PC-9 (cell line): ENCODE measurements at regions not wholly inside any gene's neighbourhood (a gene's known extent, or its start where the extent isn't known, plus 50 kb on each side); places are given as distances from the start of the nearest gene placed in this dataset.

Source experiments
- BruUV-seq: library from RNA; stranded (reverse); fragments of 400-500 nt; replicated peaks from 2 replicates; lab custom pipeline; 2021; lab: Mats Ljungman, UMichigan
- CTCF ChIA-PET: fragments of 300-600 bp; sonication (Branson Sonifier 250); formaldehyde crosslinking; loops from one replicate; lab custom pipeline; 2022; ENCODE audit warnings: antibody characterized with exemption; lab: Charles Lee
- POLR2A ChIA-PET: fragments of 300-600 bp; sonication (Branson Sonifier 250); formaldehyde crosslinking; loops from one replicate; lab custom pipeline; 2022; ENCODE audit warnings: antibody characterized with exemption; ENCODE audit not compliant: unreplicated experiment; lab: Charles Lee
- DNase-seq, 2 experiments: peaks; one replicate each; pipeline versions ENCODE4 v3.0.0 to v3.0.0-alpha.2; 2015 to 2022; ENCODE audit warnings: mixed read lengths in 1 of 2
- H2AFZ ChIP-seq: fragments of 200-600 bp; sonication (generic); 2 replicates; pipeline ENCODE4 v1.8.1; 2017; ENCODE audit warnings: antibody characterized with exemption
- H3F3A ChIP-seq: fragments of 200-600 bp; sonication (generic); 2 replicates; pipeline ENCODE4 v1.8.1; 2017; ENCODE audit warnings: antibody characterized with exemption, mild to moderate bottlenecking, low read depth; ENCODE audit not compliant: insufficient read depth
- H3K27ac ChIP-seq: fragments of 200-600 bp; sonication (generic); 2 replicates; pipeline ENCODE4 v1.6.1; 2016; ENCODE audit warnings: mixed run types
- H3K27me3 ChIP-seq: fragments of 200-600 bp; sonication (generic); 2 replicates; pipeline ENCODE4 v1.6.1; 2016; ENCODE audit warnings: low read depth, mixed run types; ENCODE audit not compliant: insufficient read depth
- H3K36me3 ChIP-seq: fragments of 200-600 bp; sonication (generic); 2 replicates; pipeline ENCODE4 v1.6.1; 2016; ENCODE audit warnings: low read depth, mixed run types
- H3K4me1 ChIP-seq: fragments of 200-600 bp; sonication (generic); replicated peaks from 2 replicates; pipeline ENCODE4 v1.6.1; 2016; ENCODE audit warnings: mixed run types; ENCODE audit not compliant: insufficient read depth
- H3K4me2 ChIP-seq: fragments of 200-600 bp; sonication (generic); 2 replicates; pipeline ENCODE4 v1.6.1; 2017; ENCODE audit warnings: mixed run types
- H3K4me3 ChIP-seq: fragments of 200-600 bp; sonication (generic); 2 replicates; pipeline ENCODE4 v1.6.1; 2016; ENCODE audit warnings: mixed run types
- H3K79me2 ChIP-seq: fragments of 200-600 bp; sonication (generic); 2 replicates; pipeline ENCODE4 v1.6.1; 2017; ENCODE audit warnings: low read depth, mixed run types
- H3K9me2 ChIP-seq: fragments of 200-600 bp; sonication (generic); 2 replicates; pipeline ENCODE4 v1.8.1; 2017; ENCODE audit warnings: mild to moderate bottlenecking; ENCODE audit not compliant: insufficient read depth
- H3K9me3 ChIP-seq: fragments of 200-600 bp; sonication (generic); 2 replicates; pipeline ENCODE4 v1.8.1; 2016; ENCODE audit warnings: low read depth; ENCODE audit not compliant: insufficient read depth
- H4K20me1 ChIP-seq: fragments of 200-600 bp; sonication (generic); 2 replicates; pipeline ENCODE4 v1.8.1; 2017; ENCODE audit not compliant: insufficient read depth
- EZH2 ChIP-seq: fragments of 200-600 bp; sonication (generic); IDR thresholded peaks from 2 replicates; pipeline ENCODE4 v1.8.0; 2017; ENCODE audit warnings: antibody characterized with exemption, low read depth
- intact Hi-C: fragments of 100-400 bp; cut with micrococcal nuclease; formaldehyde crosslinking; loops from one replicate; pipeline ENCODE4 v1.10.0; 2022; ENCODE audit not compliant: unreplicated experiment
- TF ChIP-seq, protein P1 (sequence below): fragments of 200-600 bp; sonication (generic); conservative IDR thresholded peaks from 2 replicates; pipeline ENCODE4 v1.6.1; 2017; ENCODE audit warnings: mixed run types, antibody characterized with exemption, mild to moderate bottlenecking, moderate library complexity

DNA sequence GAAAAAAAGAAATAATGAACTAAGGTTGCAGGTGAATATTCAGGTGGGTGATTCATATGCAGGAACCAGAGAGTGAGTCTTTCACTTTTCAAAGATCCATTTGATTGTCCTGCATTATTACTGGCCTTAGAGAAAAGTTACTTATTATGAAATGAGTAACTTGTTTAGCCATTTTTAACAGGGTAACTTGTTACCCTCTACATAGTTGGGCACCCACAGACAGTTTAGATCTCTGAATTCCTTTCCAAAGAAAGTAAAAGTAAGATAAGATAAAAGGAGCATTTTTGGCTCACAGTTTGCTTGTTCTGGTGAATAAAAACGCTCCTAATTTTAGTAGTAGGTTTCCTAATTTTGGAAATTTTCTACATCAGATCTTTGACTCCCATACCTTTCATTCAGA, 54.1 kb upstream of the DAB2 start:
- Histone ChIP-seq H3K9me2 (no peaks in the 10 kb centered on the region), H3K9me3 (no peaks in the 10 kb centered on the region), H3K4me2 (no peak overlapping the region), H3K4me1 (no peaks in the 10 kb centered on the region), H2AFZ (no peak overlapping the region), H3K27ac (no peak overlapping the region), H3K79me2 (no peaks in the 10 kb centered on the region), H3K36me3 (no peaks in the 10 kb centered on the region), H3F3A (no peaks in the 10 kb centered on the region), H3K4me3 (no peak overlapping the region), H4K20me1 (no peaks in the 10 kb centered on the region), H3K27me3 (no peaks in the 10 kb centered on the region)
- no peak for TF ChIP-seq EZH2
- TF ChIP-seq, protein P1, sequence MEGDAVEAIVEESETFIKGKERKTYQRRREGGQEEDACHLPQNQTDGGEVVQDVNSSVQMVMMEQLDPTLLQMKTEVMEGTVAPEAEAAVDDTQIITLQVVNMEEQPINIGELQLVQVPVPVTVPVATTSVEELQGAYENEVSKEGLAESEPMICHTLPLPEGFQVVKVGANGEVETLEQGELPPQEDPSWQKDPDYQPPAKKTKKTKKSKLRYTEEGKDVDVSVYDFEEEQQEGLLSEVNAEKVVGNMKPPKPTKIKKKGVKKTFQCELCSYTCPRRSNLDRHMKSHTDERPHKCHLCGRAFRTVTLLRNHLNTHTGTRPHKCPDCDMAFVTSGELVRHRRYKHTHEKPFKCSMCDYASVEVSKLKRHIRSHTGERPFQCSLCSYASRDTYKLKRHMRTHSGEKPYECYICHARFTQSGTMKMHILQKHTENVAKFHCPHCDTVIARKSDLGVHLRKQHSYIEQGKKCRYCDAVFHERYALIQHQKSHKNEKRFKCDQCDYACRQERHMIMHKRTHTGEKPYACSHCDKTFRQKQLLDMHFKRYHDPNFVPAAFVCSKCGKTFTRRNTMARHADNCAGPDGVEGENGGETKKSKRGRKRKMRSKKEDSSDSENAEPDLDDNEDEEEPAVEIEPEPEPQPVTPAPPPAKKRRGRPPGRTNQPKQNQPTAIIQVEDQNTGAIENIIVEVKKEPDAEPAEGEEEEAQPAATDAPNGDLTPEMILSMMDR, result no peak
- POLR2A ChIA-PET, result interaction anchor here (0.6 kb wide), 1 partner anchor 9 kb away, joined by 4 read pairs; no protein-coding TSS in a partner anchor
- intact Hi-C loops, result loop anchor here (2.0 kb wide), 1 partner anchor 20 kb away; no protein-coding TSS in a partner anchor
- DNase-seq, result peak in 1 of 2 experiments; percentile 22
- BruUV-seq, result no TSS peak
- CTCF ChIA-PET, result no interaction called here

GRCh38 chr5:39476843-39477220, 52.1 kb upstream of the DAB2 start:
- no peak for DNase-seq
- Histone ChIP-seq H3K4me1 (no peaks in the 10 kb centered on the region), H3K27ac (no peak overlapping the region), H2AFZ (no peak overlapping the region), H3K9me3 (no peaks in the 10 kb centered on the region), H4K20me1 (no peaks in the 10 kb centered on the region), H3K79me2 (no peaks in the 10 kb centered on the region), H3K4me3 (no peak overlapping the region), H3K27me3 (no peaks in the 10 kb centered on the region), H3K36me3 (no peaks in the 10 kb centered on the region), H3F3A (no peaks in the 10 kb centered on the region), H3K4me2 (no peak overlapping the region), H3K9me2 (no peaks in the 10 kb centered on the region)
- TF ChIP-seq EZH2, result no peak
- intact Hi-C loops, result no loop called here
- ChIA-PET POLR2A (interaction anchor here (0.7 kb wide), 1 partner anchor 224 kb away, joined by 9 read pairs; no protein-coding TSS in a partner anchor), CTCF (interaction anchor here (0.7 kb wide), 1 partner anchor 13 kb away, joined by 3 read pairs; no protein-coding TSS in a partner anchor)
- no TSS peak for BruUV-seq

GRCh38 chr5:39475881-39476842, 51.4 kb upstream of the DAB2 start:
- Histone ChIP-seq H3K27ac (no peak overlapping the region), H3F3A (no peaks in the 10 kb centered on the region), H4K20me1 (no peaks in the 10 kb centered on the region), H3K27me3 (no peaks in the 10 kb centered on the region), H3K9me3 (no peaks in the 10 kb centered on the region), H3K36me3 (no peaks in the 10 kb centered on the region), H2AFZ (0 out of 2 replicates have a peak overlapping the region, but pooled peaks have one; percentile 9), H3K79me2 (no peaks in the 10 kb centered on the region), H3K4me2 (no peak overlapping the region), H3K4me3 (no peak overlapping the region), H3K9me2 (no peaks in the 10 kb centered on the region), H3K4me1 (no peaks in the 10 kb centered on the region)
- DNase-seq, result no peak
- CTCF ChIA-PET, result interaction anchor here (0.7 kb wide), 1 partner anchor 13 kb away, joined by 3 read pairs; no protein-coding TSS in a partner anchor
- no peak for TF ChIP-seq EZH2
- TF ChIP-seq, protein P1, result no peak
- POLR2A ChIA-PET, result interaction anchor here (0.6 to 0.7 kb wide), 3 partner anchors 28 to 224 kb away, joined by 3 to 9 read pairs (median 4); no protein-coding TSS in a partner anchor
- BruUV-seq, result no TSS peak
- intact Hi-C loops, result no loop called here
